GM21786 (cell line): ENCODE measurements at regions not wholly inside any gene's neighbourhood (a gene's known extent, or its start where the extent isn't known, plus 50 kb on each side); places are given as distances from the start of the nearest gene placed in this dataset.

Source experiments
- ATAC-seq: cut with Tn5 transposase; IDR thresholded peaks from one replicate; pipeline ENCODE4 v1.9.1; 2021; ENCODE audit not compliant: unreplicated experiment

DNA sequence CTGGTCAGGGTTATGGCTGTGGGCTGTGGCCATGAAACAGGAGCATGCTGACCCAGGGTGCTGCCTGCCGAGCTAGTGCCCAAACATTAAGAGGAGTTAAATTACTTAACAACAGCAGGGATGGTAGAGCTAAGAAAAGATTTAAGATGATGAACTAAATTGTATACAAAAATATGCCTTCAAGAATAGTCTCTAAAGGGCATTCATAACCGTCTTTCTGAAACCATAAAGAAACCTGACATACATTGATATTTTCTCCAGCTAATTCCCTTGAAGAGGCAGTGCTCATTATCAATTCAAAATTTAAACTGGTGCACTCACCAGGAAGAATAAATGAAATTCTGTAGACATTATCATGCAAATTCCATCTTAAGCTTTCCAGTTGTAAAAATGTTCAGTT lies 265.8 kb upstream of the TAC1 start:
- ATAC-seq: no peak

DNA sequence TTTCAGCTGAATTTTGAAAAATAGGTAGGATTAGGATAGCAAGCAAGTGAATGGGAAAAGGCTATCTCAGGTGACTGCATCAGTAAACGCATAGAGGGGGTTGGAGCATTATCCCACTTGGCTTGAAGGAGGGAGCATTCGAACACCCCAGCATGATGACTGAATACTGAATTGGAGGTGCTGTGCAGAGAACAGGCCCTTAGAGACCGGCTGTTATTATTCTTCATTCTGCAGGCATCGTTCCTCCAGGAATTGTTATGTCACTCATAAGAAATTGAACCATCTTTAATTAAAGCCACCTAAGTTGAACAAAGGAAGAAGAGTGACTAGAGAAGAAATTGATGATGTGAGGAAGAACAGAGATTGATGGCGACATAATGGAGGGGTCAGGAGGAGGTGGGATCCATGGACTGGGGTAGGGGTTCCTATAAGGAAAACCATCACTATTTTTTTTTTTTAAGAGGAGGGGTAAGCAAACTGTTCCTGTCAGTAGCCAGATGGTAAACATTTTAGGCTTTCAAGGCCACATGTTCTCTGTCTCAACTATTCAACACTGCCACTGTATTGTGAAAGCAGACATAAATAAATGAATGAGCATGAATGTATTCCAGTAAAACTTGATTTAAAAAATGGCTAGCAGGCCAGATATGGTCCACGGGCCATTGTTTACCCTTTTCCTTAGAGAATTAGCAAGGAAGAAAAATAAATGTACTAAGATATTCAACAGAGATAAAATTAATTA lies 264.7 kb upstream of the TAC1 start:
- ATAC-seq: no peak

DNA sequence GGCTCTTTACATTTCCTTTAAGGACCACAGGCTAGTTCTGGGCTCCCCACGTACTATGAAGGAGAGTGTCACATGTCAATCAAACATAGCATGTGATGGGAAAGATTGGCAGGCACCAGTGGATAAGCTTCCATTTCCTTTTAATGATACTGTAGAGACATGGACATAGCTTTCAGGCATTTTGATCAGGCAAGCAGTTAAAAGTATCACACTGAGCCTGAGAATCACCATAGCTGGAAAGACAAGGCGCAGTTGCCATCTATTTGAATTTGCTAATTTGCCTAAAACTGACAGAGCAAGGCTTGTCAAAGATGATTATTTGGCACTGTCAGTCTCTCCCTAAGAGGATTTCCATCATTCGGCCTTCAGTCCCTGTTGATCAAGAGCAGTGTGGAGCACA lies 263.4 kb upstream of the TAC1 start:
- no peak for ATAC-seq

DNA sequence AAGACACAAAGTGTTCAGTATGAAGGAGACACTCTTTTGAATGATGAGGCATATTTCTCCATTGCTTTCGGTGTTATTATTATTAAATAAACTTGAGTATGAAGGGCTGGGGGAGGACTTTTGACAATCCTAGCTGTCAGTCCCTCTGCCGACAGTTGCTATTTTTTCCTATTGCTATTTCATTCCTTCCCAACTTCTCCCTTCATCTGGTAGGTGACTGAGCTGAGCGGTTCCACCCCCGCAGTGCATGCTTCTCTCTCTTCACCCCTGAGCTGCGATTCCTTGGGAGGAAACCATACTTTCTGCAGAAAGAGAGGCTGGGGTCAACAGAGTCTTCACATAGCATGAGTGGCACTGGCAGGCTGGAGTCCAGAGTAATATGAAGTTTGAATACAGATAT lies 261.2 kb upstream of the TAC1 start:
- ATAC-seq: no peak

DNA sequence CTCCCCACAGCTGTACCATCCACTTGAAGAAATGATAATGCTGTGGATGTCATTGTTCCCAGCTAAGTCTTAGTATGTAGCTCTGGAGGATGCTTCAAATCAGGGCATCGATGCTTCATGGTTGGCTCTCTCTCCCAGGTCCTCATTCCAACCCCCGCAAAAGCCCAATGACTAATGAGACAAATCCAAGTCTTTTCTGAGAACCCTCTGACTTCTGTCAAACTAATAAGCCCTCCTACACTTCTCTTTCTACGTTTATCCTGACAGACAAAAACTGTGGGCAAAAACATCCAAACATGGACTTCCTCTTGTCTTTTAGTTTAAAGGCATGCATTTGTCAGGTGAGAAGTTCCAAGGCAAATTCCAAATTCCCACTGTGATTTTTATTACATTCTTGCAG lies 260.4 kb upstream of the TAC1 start:
- no peak for ATAC-seq

DNA sequence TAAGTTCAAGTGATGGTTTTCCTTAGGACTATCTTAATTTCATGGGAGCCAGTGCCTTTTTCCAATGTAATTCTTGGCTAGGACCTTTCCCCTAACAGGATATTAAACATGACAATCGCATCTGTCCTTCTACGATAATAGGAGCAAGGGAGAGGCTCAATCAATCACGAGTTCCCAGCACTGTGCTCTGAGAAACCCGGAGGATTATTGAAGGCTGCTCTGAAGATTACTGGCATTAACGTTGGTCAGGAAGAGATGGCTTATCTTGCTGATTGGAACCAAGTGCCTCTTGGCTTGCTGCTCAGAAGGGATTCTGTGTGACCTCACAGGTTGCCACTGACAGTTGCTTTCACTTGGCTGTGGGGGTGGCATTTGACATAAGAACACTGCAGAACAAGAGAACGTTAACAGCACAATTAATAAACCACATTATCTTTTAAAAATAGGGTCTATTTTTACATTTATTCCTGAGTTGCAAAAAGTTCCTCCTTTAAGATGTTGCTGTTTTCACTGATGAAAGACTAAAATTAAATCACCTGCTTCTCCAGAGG lies 252.1 kb upstream of the TAC1 start:
- ATAC-seq: no peak

DNA sequence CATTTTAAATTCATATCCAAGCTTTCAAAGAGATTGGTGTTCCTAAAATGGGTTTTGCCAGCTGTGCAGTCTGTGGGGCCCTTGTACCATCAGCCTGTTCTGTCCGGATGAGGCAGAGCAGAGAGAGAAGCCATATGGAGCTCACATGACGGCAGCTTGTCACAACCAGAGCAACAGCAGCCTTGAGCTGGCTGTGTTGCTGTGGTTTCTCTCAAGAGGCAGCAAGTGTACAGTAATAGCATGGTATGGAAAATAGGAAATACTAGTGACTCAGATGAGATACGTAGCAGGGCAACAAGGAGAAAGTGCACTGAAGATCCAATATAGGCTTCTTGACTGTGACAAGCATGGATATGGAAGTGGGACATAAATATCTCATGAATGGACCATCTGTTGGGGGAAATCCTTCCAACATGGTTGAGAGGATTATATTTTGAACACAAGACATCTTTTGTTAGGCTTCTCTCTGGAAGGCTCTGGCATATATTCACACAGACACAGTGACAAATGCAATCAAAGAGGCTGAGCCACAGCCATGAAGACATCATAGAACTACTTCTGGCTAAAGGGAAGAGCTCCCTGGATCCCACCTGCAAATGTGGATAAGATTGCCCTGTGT lies 251.0 kb upstream of the TAC1 start:
- ATAC-seq: no peak

DNA sequence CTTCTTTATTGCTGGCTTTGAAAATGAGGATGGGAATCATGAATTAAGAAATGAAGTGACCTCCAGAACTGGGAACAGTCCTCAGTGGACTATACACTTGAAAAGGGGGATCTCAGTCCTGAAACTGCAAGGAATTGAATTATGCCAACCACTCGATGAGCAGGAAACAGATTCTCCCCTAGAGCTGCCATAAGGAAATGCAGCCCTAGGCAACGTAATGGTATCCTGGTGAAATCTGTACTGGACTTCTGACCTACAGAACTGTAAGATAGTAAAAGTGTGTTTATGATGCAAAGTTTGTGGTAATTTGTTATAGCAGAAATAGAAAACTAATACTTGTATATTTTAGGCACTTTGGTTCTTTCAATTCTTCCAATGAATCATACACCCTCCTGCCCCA lies 236.4 kb upstream of the TAC1 start:
- no peak for ATAC-seq

DNA sequence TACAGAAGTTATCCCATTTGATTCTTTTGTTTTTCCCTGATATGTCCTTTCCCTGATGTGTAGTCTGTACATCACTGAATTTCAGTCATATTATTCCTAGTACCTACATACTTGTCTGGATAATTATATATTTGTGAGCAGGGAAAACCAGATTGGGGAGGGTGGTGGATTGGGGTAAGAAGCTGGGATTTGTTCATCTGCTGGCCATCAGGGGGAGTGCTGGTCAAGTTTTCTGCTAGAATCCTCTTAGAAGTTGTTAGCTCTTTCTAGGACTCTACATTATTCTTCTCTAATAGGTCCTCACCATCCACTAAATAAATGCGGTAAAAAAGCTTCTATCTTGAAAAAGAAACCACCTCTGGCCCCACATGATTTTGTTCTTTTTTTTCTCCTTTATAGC lies 232.7 kb upstream of the TAC1 start:
- peak; percentile 62 for ATAC-seq

DNA sequence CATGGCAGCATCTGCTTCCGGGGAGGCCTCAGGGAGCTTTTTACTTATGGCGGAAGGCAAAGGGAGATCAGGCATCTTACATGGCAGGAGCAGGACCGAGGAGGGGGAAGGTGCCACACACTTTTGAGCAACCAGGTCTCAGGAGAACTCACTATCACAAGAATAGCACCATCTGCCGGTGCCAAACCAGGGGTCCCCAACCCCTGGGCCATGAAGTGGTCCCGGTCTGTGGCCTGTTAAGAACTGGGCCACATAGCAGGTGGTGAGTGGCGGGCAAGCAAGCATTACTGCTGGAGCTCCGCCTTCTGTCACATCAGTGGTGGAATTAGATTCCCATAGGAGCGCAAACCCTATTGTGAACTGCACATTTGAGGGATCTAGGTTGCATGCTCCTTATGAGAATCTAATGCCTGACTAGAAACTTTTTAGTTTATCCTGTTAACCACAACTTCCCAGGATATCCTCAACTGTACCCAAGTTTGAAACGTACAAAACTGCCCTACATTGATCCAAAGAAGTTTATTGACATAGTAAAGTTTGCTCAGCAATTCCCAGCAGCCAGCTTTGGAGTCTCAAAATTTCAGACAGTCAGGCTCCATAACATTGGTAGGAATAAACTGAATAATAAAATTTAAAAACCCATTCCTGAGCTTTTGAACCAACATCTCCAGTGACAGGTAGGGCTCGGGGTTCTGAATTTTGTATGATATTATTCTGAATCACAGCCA lies 228.4 kb upstream of the TAC1 start:
- no peak for ATAC-seq

DNA sequence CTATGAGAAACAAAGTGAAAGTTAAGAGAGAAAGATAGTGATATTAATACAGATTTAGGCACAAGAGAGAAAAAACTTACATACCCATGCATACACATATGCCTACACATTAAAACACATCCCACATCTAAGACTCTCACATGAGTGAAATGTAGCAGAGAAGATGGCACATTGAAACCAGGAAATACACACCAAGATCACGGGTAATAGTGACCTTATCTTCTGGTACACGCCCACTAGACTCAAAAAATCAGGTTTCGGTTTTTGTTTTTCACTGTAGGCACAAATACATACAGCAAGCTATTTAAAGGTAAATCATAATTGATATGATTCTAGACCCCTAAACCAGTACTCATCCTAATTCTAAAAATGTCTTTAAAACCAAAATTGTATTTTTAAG lies 225.2 kb upstream of the TAC1 start:
- ATAC-seq: peak; percentile 70

DNA sequence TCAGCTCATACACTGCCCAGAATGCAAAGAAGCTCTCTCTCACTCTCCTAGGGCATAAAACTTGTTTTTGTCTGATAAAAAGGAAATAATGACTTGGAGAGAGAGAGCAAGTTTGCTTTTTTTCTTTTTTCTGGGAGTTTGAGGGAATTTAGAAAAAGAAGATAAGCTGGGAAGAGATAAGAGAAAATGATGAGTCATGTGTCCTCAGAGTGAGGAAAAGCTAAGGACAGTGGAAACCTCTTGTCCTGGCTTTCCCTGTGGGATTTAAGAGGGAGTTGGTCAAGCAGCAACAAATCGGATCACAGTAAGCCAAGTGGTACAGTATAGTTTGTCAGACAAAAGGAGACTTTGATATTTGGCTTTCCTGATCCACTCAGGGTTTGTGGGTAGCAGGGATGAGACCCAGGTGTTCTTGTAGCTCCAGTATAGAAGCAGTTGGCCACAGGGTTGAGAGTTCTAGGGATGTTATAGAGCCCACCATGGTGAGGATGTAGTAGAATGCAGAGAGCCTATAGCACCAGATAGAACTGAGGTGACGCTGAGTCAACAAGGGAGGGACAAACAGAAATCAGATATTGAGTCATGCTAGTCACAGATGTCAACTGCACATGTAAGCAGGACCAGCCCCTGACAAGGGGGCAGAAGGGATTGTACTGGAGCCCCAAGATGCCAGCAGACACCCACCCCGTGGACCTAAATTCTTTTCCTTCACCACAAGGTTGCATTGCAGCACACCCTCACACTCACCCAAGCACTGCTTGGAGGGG lies 219.3 kb upstream of the TAC1 start:
- ATAC-seq: no peak

DNA sequence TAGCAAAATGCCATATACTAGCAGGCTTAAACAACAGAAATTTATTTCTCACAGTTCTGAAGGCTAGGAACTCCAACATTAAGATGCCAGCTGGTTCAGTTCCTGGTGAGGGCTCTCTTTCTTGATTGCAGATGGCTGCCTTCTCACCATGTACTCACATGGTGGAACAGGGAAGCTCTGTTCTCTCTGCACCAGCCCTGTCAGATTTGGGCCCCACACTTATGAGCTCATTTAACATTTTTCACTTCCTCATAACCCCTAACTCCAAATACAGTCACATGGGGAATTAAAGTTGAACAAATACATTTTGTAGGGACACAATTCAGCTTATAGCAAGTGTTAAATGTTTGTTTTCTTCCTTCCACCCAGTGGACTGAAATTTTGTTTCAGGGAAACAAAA lies 218.6 kb upstream of the TAC1 start:
- peak; percentile 72 for ATAC-seq

DNA sequence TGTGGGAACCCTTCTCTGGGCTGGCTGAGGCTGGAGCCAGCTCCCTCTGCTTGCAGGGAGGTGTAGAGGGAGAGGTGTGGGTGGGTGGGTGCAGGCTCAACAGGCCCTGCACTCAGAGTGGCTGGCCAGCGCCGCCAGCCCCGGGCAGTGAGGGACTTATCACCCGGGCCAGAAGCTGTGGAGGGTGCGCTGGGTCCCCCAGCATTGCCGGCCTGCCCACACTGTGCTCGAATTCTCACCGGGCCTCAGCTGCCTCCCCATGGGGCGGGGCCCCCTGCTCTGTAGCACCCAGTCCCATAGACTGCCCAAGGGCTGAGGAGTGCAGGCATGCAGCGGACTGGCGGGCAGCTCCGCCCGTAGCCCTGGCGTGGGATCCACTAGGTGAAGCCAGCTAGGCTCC lies 190.7 kb upstream of the TAC1 start:
- ATAC-seq: no peak

DNA sequence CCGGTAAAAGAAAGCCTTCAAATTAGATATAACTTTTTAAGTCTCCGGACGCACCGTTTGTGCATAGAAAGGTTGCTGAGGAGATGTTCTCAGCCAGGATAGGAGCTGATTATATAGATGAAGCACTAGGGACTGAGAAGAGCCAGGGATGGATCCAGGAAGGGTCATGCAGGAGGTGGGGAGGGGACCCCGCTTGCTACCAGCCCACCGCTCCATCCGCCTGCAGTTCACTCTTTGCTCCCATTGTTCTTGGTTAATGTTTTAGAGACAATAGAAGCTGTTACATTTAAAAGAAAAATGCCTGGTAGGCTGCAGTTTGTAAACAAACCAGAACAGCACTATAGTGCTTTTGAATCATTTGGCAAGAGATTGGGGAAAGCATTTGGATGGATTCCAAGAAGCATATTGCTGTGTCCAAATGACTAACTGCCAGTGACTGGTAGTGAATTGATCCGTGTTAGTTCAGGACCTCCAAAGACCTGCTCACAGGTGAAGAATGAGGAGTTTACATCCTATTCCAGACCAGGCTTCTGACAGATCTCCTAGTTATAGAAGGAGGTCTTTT lies 175.9 kb upstream of the TAC1 start:
- ATAC-seq: no peak

DNA sequence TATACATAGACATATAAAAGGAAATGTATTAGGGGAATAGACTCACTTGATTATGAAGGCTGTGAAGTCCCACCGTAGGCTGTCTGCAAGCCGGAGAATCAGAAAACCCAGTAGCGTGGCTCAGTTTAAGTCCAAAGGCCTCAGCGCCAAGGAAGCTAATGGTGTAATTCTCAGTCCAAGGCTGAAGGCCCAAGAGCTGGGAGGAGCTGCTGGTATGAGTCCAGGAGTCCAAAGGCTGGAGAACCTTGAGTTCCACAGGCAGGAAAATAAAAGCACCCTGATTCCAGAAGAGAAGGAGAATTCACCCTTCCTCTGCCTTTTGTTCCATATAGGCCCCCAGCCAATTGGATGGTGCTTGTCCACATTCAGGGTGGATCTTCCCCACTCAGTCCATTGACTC lies 166.2 kb upstream of the TAC1 start:
- ATAC-seq: no peak

DNA sequence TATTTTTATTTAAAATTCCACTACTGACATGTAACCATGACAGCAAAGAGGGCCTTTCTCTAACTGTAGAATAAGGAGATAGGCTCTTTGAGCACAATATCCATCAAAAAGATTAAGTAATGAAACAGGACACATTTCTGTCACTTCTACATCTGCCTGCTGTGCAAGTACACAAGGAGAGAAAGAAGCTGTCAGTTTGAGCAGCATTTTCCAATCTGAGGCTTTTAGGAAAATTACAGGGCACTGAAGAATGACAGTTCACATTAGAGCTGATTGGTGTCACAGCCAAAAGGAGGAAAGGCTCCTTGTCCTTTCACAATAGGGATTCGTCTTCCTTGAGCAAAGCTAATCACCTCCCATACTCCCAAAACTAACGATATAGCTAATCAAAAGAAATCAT lies 158.8 kb upstream of the TAC1 start:
- no peak for ATAC-seq

DNA sequence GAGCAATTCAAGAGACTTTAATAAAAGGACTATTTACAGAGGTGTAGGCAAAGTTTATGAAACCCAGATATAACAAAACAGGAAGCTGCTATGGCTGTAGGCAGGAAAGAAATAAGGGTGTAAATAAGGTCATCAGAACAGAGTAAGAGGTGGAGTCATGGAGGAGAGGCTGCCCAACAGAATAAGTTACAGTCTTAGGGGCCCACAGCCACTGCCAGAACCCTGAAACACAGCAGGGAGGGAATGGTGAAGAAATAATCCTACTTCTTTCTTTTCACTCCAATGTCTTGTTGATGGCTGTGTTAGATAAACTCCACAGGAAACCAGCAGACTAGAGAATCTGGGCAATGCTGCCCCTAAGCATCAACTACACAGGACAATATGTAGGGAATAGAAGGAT lies 155.8 kb upstream of the TAC1 start:
- ATAC-seq: no peak

DNA sequence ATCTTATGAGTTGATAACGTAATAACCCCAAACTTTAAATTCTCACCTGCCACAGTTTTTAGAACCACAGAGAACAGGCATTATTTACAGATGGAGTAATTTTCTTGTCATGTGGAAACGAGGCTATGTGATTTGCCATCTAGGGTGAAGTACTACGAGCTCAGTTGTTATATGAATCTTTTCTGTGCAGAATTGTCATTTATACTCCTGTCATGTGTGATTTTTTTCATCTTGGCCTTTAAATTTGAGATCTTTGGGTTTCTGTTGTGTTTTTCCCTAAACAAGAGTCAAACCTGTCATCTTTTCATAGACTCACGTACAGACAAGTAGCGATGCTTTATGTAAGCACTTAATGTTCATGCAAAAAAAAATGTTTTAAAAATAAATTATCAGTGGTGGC lies 153.7 kb upstream of the TAC1 start:
- ATAC-seq: no peak

DNA sequence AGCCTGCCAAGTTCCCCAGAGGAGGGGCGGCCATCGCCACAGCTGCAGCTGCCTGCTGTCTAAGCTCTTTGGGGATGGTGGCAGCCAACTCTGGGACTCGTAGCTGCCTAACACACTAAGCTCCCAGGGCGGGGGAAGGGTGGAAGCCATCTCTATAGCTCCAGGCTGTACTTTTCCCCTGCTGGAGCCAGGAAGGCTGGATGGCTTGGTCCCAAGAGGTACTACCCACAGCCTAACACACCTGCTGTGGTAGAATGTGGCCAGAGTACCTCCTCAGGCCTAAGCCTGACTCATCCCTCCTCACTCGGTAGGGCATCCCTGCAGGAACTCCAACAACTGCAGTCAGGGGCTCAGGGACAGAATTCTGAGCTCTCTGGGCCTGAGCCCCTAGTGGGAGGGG lies 151.7 kb upstream of the TAC1 start:
- no peak for ATAC-seq

DNA sequence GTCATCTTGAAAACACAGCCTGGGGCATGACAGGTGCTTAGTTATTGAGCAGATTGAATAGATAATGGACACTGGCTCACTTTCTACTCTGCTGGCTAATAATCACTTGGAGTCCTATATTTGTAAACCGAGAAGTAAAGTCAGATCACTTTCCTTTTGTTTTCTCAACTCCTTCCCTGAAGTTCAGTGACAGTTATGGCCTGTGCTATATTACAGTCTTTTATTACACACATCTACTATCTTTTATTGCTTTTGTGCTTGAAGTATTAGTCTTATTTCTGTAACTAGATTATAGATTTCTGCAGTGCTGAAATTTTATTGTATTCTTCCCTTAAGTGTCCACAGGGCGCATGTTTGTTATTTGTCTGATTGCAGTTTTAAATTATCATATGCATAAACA lies 136.4 kb upstream of the TAC1 start:
- ATAC-seq: no peak
